SK-N-SH (cell line): ENCODE measurements at regions not wholly inside any gene's neighbourhood (a gene's known extent, or its start where the extent isn't known, plus 50 kb on each side); places are given as distances from the start of the nearest gene placed in this dataset.

ENCODE experiments used
- CTCF ChIA-PET: fragments of 300-600, 350-600 bp; formaldehyde crosslinking; extraction: SDS; loops from one replicate; lab custom pipeline; 2021; lab: Yijun Ruan, JAX
- POLR2A ChIA-PET: fragments of 350-600 bp; sonication (Branson Sonifier 250); formaldehyde crosslinking; extraction: SDS; loops from one replicate; lab custom pipeline; 2020; ENCODE audit warnings: antibody characterized with exemption, inconsistent platforms; lab: Yijun Ruan, JAX
- DNase-seq: peaks from one replicate; pipeline ENCODE4 v3.0.0; 2012
- H2AFZ ChIP-seq: fragments of 200-600 bp; sonication (generic); 2 replicates; pipeline ENCODE4 v1.8.1; 2016; ENCODE audit warnings: antibody characterized with exemption, mild to moderate bottlenecking, low read depth
- H3F3A ChIP-seq: fragments of 200-600 bp; sonication (generic); replicated peaks from 2 replicates; pipeline ENCODE3; 2016; ENCODE audit warnings: antibody characterized with exemption, mild to moderate bottlenecking; ENCODE audit not compliant: insufficient read depth
- H3K27ac ChIP-seq, 2 experiments: fragments of 200-500 bp in 1 of 2; fragments of 200-600 bp in 1 of 2; sonication (Bioruptor generic) in 1 of 2; sonication (generic), shearing (Covaris generic) in 1 of 2; 2 replicates each; pipeline versions ENCODE4 v1.5.1 to v1.6.1; 2014 to 2016; ENCODE audit warnings: low read depth in 2 of 2, inconsistent platforms in 1 of 2, low read length in 1 of 2, mild to moderate bottlenecking in 1 of 2, mixed read lengths in 1 of 2
- H3K27me3 ChIP-seq: fragments of 200-600 bp; sonication (generic), shearing (Covaris generic); 2 replicates; pipeline ENCODE4 v1.6.1; 2016; ENCODE audit warnings: mixed run types; ENCODE audit not compliant: insufficient read depth
- H3K36me3 ChIP-seq, 2 experiments: fragments of 200-500 bp in 1 of 2; fragments of 200-600 bp in 1 of 2; sonication (Bioruptor generic) in 1 of 2; sonication (generic) in 1 of 2; replicated peaks in 1 of 2; 2 replicates each; pipeline versions ENCODE3 to v1.5.1; 2014 to 2016; ENCODE audit warnings: low read length in 1 of 2, mild to moderate bottlenecking in 1 of 2; ENCODE audit not compliant: insufficient read depth in 2 of 2, control insufficient read depth in 1 of 2
- H3K4me1 ChIP-seq, 2 experiments: fragments of 200-500 bp in 1 of 2; fragments of 200-600 bp in 1 of 2; sonication (Bioruptor generic) in 1 of 2; sonication (generic), shearing (Covaris generic) in 1 of 2; 2 replicates each; pipeline versions ENCODE4 v1.5.1 to v1.6.1; 2014 to 2016; ENCODE audit warnings: low read depth in 1 of 2, low read length in 1 of 2, mixed run types in 1 of 2; ENCODE audit not compliant: insufficient read depth in 2 of 2, control insufficient read depth in 1 of 2
- H3K4me2 ChIP-seq: fragments of 200-600 bp; sonication (generic), shearing (Covaris generic); 2 replicates; pipeline ENCODE4 v1.6.1; 2017; ENCODE audit warnings: mixed run types
- H3K4me3 ChIP-seq, 2 experiments: fragments of 200-500 bp in 1 of 2; fragments of 200-600 bp in 1 of 2; sonication (Bioruptor generic) in 1 of 2; sonication (generic), shearing (Covaris generic) in 1 of 2; 2 replicates each; pipeline versions ENCODE4 v1.5.1 to v1.8.1; 2014 to 2016; ENCODE audit warnings: low read depth in 2 of 2, inconsistent platforms in 1 of 2, low read length in 1 of 2, mild to moderate bottlenecking in 1 of 2, mixed read lengths in 1 of 2, moderate library complexity in 1 of 2
- H3K79me2 ChIP-seq: fragments of 200-600 bp; sonication (generic); 2 replicates; pipeline ENCODE4 v1.8.1; 2017; ENCODE audit warnings: mild to moderate bottlenecking; ENCODE audit not compliant: insufficient read depth
- H3K9ac ChIP-seq: fragments of 200-600 bp; sonication (generic); 2 replicates; pipeline ENCODE4 v1.6.1; 2017; ENCODE audit warnings: mixed run types
- H3K9me2 ChIP-seq: fragments of 200-600 bp; sonication (generic); 2 replicates; pipeline ENCODE4 v1.6.1; 2017; ENCODE audit warnings: mixed run types
- H3K9me3 ChIP-seq: fragments of 200-600 bp; sonication (generic); 2 replicates; pipeline ENCODE4 v1.6.1; 2017; ENCODE audit warnings: mixed run types, mild to moderate bottlenecking, moderate library complexity
- H4K20me1 ChIP-seq: fragments of 200-600 bp; sonication (generic); 2 replicates; pipeline ENCODE4 v1.6.1; 2017; ENCODE audit warnings: mild to moderate bottlenecking, mixed run types; ENCODE audit not compliant: insufficient read depth
- EP300 ChIP-seq, 2 experiments: IDR thresholded peaks; 2 replicates each; pipeline versions ENCODE4 v1.4.0 to v1.6.1; 2012; ENCODE audit warnings: borderline replicate concordance in 1 of 2, low read depth in 1 of 2, low read length in 1 of 2
- EZH2phosphoT487 ChIP-seq: fragments of 200-600 bp; sonication (generic); IDR thresholded peaks from 2 replicates; pipeline ENCODE4 v1.6.1; 2017; ENCODE audit warnings: low read depth, mixed run types, mild to moderate bottlenecking, antibody characterized with exemption, moderate library complexity, borderline replicate concordance
- GABPA ChIP-seq: IDR thresholded peaks from 2 replicates; pipeline ENCODE4 v1.4.0; 2012; ENCODE audit warnings: low read depth, mild to moderate bottlenecking
- GATA2 ChIP-seq: sonication (generic); formaldehyde crosslinking; IDR thresholded peaks from 2 replicates; pipeline ENCODE4 v1.5.0; 2020; ENCODE audit warnings: mild to moderate bottlenecking, missing genetic modification reagents
- IRF3 ChIP-seq: fragments of 150-350 bp; IDR thresholded peaks from 2 replicates; pipeline ENCODE4 v1.6.1; 2016; ENCODE audit warnings: mild to moderate bottlenecking, low read depth, low read length
- MXI1 ChIP-seq: IDR thresholded peaks from 2 replicates; pipeline ENCODE4 v1.6.1; 2012; ENCODE audit warnings: mild to moderate bottlenecking, low read depth, low read length, improper control_type of control experiment
- NRF1 ChIP-seq: IDR thresholded peaks from 2 replicates; pipeline ENCODE4 v1.6.1; 2012; ENCODE audit warnings: low read depth, mild to moderate bottlenecking, low read length
- RAD21 ChIP-seq: IDR thresholded peaks from 2 replicates; pipeline ENCODE4 v1.6.1; 2012; ENCODE audit warnings: mild to moderate bottlenecking, low read length
- RCOR1 ChIP-seq: fragments of 150-350 bp; IDR thresholded peaks from 2 replicates; pipeline ENCODE4 v1.6.1; 2017; ENCODE audit warnings: antibody characterized with exemption, low read length
- REST ChIP-seq: IDR thresholded peaks from 2 replicates; pipeline ENCODE4 v1.6.1; 2012; ENCODE audit warnings: mild to moderate bottlenecking, low read depth, low read length, moderate library complexity
- RFX5 ChIP-seq: IDR thresholded peaks from 2 replicates; pipeline ENCODE4 v1.6.1; 2012; ENCODE audit warnings: mild to moderate bottlenecking, improper control_type of control experiment, low read length
- RXRA ChIP-seq: IDR thresholded peaks from 2 replicates; pipeline ENCODE4 v1.4.0; 2012; ENCODE audit warnings: low read depth, mild to moderate bottlenecking, borderline replicate concordance
- SMC3 ChIP-seq: IDR thresholded peaks from 2 replicates; pipeline ENCODE4 v1.6.1; 2012; ENCODE audit warnings: low read depth, low read length, improper control_type of control experiment
- TCF12 ChIP-seq: IDR thresholded peaks from 2 replicates; pipeline ENCODE4 v1.4.0; 2012
- USF1 ChIP-seq: IDR thresholded peaks from 2 replicates; pipeline ENCODE4 v1.4.0; 2012; ENCODE audit warnings: low read depth, borderline replicate concordance
- TF ChIP-seq, protein P1 (sequence below): IDR thresholded peaks from 2 replicates; pipeline ENCODE4 v1.4.0; 2012; ENCODE audit warnings: low read depth, borderline replicate concordance
- TF ChIP-seq, protein P2 (sequence below): fragments of 200-600 bp; sonication (generic); IDR thresholded peaks from 2 replicates; pipeline ENCODE4 v1.6.1; 2017; ENCODE audit warnings: antibody characterized with exemption, mild to moderate bottlenecking, moderate library complexity

GRCh38 chr9:13410566-13411031 is 131.1 kb upstream of the MPDZ start (continued):
- TF ChIP-seq, protein P1, sequence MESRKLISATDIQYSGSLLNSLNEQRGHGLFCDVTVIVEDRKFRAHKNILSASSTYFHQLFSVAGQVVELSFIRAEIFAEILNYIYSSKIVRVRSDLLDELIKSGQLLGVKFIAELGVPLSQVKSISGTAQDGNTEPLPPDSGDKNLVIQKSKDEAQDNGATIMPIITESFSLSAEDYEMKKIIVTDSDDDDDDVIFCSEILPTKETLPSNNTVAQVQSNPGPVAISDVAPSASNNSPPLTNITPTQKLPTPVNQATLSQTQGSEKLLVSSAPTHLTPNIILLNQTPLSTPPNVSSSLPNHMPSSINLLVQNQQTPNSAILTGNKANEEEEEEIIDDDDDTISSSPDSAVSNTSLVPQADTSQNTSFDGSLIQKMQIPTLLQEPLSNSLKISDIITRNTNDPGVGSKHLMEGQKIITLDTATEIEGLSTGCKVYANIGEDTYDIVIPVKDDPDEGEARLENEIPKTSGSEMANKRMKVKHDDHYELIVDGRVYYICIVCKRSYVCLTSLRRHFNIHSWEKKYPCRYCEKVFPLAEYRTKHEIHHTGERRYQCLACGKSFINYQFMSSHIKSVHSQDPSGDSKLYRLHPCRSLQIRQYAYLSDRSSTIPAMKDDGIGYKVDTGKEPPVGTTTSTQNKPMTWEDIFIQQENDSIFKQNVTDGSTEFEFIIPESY: 0 out of 2 replicates have a peak, but pooled peaks have one; percentile 35
- TF ChIP-seq GATA2 (CRISPR knock-in tag): no peak
- no peak for TF ChIP-seq IRF3
- no peak for TF ChIP-seq RFX5
- TF ChIP-seq USF1: no peak

DNA sequence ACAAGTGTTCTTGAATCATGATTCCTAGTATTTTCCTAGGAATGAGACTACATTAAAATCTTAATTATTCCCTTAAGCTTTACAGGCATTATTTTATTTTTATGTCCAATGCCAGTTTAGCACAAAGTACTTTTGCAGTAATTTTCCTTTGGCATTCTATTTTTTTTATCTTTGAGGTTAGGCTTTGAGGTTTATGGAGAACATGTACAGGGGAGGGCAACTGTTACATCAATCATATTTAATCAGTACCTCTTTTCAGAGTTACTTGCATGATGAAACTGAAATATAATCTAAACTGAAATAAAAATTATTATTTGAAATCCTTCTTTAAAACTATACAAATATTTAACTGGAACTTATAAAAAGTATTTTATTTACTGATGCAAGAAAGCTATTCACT is 118.2 kb upstream of the MPDZ start:
- CTCF ChIA-PET: no interaction called here
- H3K36me3 ChIP-seq: no peaks in the 10 kb centered on the region
- no peak overlapping the region for H2AFZ ChIP-seq
- no peaks in the 10 kb centered on the region for H3K79me2 ChIP-seq
- no peak for DNase-seq
- no peaks in the 10 kb centered on the region; the same call in 1 of the 2 replicates for H3K9me2 ChIP-seq
- H3K4me2 ChIP-seq: no peak overlapping the region
- no peak overlapping the region for H3K4me3 ChIP-seq
- no peaks in the 10 kb centered on the region for H4K20me1 ChIP-seq
- H3F3A ChIP-seq: no peaks in the 10 kb centered on the region
- H3K4me1 ChIP-seq: no peaks in the 10 kb centered on the region; a peak in 1 of 4 replicates
- POLR2A ChIA-PET: no interaction called here
- H3K27me3 ChIP-seq: no peaks in the 10 kb centered on the region
- H3K27ac ChIP-seq: no peak overlapping the region
- H3K9ac ChIP-seq: no peak overlapping the region
- H3K9me3 ChIP-seq: no peaks in the 10 kb centered on the region
- TF ChIP-seq SMC3 (no peak), TCF12 (no peak), NRF1 (no peak), RXRA (no peak), IRF3 (no peak), GABPA (no peak), RFX5 (no peak), EP300 (IDR thresholded peaks at IDR 0.05; ENCODE audit: borderline replicate concordance in 1 of 2, low read depth in 1 of 2, low read length in 1 of 2) (no peak), REST (no peak), RAD21 (no peak), RCOR1 (no peak), EZH2phosphoT487 (no peak), MXI1 (no peak), GATA2 (CRISPR knock-in tag) (no peak)
- TF ChIP-seq, protein P2, sequence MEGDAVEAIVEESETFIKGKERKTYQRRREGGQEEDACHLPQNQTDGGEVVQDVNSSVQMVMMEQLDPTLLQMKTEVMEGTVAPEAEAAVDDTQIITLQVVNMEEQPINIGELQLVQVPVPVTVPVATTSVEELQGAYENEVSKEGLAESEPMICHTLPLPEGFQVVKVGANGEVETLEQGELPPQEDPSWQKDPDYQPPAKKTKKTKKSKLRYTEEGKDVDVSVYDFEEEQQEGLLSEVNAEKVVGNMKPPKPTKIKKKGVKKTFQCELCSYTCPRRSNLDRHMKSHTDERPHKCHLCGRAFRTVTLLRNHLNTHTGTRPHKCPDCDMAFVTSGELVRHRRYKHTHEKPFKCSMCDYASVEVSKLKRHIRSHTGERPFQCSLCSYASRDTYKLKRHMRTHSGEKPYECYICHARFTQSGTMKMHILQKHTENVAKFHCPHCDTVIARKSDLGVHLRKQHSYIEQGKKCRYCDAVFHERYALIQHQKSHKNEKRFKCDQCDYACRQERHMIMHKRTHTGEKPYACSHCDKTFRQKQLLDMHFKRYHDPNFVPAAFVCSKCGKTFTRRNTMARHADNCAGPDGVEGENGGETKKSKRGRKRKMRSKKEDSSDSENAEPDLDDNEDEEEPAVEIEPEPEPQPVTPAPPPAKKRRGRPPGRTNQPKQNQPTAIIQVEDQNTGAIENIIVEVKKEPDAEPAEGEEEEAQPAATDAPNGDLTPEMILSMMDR: no peak
- TF ChIP-seq, protein P1: no peak
